C1 segment of cervical spinal cord (tissue), 14 donors: ENCODE measurements at regions not wholly inside any gene's neighbourhood (a gene's known extent, or its start where the extent isn't known, plus 50 kb on each side); places are given as distances from the start of the nearest gene placed in this dataset.
"Not testable (repeated sequence)": the region's sequence is repeated elsewhere in the genome, so short reads cannot be mapped to it uniquely, and the experiment has no call there.

ENCODE experiments used
- DNase-seq, 14 donors: peaks; one replicate each; lab custom pipeline; 2025; lab: John Stamatoyannopoulos, UW

DNA sequence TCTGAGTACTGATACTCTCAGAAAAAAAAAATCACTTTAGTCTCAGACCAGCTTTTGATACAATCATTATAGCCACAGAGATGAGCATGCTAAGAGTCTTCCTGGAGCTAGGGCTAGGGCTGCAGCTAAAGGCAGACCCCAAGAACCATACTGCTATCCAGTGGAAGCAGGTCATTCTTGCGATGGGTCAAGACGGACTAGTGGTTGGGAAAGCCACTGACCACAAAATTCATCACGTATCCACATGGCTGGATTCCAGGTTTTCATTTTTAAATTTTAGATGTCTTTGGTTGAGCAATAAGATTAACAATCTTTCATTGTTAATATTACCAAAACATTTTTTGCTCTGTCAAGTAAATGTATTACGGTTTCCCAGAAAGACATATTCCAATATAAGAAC is 598.1 kb downstream of the DNAH5 start:
- DNase-seq: no peak

- DNase-seq: no peak
These were observed 605.4 kb downstream of the DNAH5 start for GRCh38 chr5:13339093-13339492.

- DNase-seq: not testable (repeated sequence)
These were observed 609.5 kb downstream of the DNAH5 start for GRCh38 chr5:13335026-13335425.

DNA sequence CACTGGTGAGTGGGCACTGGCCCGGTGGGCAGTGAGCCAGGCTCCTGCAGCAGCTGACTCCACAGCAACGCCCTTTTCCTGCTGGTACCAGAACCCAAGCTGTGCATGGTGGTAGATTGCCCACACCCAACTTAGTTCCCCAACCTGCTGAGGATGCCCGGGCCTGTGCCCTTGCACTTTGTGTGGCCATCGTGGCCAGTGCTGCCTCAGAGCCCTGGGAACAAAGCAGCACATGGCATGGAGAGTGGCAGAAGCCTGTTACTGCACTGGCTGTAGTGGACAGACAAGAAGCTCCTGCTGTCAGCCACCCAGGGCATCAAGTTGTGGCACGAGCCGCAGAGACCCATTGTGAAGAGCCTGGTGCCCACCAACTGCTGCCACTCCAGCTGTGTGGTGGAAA is 612.9 kb downstream of the DNAH5 start:
- DNase-seq: no peak

DNA sequence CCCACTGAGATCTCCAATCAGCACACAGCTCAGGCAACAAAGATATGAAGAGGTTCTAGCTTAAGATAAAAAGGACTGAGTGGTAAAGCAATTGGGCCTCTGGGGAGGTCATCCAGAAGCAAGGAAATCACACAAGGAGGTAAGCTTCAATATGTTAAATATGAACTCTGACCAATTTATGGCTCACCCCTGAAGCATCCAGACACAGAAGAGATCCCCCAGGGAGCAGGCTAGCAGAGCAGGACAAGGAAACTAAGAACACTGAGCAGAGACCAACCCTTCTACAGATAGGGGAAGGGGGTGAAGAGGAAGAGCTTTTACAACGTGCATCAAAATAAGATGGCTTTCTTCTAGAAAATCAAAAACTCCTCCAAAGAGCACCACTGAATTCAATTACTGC is 616.2 kb downstream of the DNAH5 start:
- no peak for DNase-seq

DNA sequence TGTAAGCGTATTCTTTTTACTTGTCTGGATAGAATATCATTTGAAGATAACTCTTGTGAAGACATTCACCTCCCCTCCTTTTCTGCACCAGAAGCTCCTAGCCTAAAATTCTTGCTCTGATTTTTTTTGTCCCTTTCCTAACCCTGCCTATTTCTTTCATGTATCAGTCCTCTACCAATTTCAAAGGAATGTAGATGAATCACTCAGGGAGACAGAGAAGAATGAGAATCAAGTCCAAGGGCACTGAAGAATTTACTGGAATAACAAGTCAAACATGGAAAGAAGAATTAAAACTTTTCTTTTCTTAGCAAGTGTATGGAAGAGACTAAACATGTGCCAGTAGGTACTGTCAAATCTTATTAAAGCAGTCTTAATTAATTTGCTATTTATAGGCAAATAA is 618.7 kb downstream of the DNAH5 start:
- DNase-seq: no peak

- no peak for DNase-seq
These were observed 621.7 kb downstream of the DNAH5 start for GRCh38 chr5:13322769-13323168.

DNA sequence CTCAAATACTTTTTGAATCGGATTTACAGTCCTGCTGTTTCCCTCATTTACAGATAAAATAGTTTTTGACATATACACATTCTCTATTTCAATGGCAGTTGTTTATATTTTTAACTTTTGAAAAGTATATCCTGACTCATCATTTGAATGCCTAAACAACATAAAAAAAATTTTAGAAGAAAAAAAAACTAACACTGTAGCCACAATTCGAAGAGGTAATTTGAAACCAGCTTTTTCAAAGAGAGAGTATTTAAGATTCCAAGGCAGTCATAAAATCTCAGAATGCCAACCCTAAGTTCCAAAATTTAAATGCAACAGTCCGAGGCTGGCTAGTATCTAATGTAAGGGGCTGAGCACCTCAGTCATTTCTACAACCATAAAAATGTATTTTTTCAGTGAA is 626.8 kb downstream of the DNAH5 start:
- DNase-seq: no peak

DNA sequence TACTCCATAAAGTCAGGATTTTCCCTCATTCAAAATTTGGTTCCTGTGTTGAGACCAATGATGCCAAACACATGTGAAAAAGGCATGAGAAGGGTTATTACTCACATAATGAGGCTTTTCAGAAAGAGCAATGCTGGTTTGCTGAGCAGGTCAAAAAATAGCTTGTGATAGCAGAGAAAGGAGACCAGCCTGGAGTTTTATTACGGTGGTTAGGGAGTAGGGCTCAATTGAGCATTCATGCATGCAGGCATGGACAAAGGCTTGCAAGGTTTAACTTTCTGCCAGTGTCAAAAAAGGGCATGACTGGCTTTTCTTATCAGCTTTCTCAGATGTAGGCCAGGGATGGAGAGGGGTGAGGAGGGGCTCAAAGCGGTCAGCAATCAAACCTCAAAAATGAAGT is 628.3 kb downstream of the DNAH5 start:
- DNase-seq: no peak

- DNase-seq: no peak
These were observed 637.0 kb downstream of the DNAH5 start for GRCh38 chr5:13307480-13307879.

DNA sequence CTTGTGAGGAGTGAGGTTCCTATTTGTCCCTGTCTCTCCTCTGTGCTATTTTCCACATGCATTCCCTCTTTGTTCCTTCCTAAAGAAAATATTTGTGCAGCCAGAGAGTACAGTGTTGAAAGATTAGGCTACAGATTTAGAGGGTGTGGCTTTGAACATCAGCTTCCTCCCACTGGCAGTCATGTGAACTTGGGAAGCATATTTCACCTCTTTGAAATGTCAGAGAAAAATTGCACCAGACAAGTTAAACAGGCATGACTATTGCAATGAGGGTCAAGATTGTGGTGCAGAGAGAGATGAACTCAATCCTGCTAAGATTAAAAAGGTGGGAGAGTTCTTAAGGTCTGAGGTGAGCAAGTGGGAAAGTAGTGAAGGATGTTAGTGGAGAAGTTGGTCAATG is 641.0 kb downstream of the DNAH5 start:
- no peak for DNase-seq

GRCh38 chr5:13278811-13279210 is 665.7 kb downstream of the DNAH5 start:
- no peak for DNase-seq

- no peak for DNase-seq
These were observed 666.3 kb downstream of the DNAH5 start for GRCh38 chr5:13278148-13278547.

DNA sequence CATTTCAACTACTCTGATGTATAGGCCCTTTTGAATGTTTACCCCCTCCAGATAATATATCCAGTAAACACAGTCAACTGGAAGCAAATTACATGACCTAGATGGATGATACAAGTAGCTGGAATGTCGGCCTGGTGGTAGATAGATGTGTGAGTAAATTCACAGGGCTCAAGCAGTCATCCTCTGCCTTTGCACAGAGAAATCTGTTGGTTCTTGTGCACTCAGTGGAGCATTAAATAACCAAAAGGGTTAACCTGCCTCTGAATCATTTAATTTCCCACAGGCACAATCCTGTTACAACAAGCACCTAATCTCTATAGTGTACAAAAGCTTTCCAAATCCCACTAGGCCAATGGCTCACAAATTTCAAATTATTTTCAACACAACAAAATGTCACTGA is 668.3 kb downstream of the DNAH5 start:
- no peak for DNase-seq

- DNase-seq: no peak
These were observed 680.8 kb downstream of the DNAH5 start for GRCh38 chr5:13263701-13264100.

DNA sequence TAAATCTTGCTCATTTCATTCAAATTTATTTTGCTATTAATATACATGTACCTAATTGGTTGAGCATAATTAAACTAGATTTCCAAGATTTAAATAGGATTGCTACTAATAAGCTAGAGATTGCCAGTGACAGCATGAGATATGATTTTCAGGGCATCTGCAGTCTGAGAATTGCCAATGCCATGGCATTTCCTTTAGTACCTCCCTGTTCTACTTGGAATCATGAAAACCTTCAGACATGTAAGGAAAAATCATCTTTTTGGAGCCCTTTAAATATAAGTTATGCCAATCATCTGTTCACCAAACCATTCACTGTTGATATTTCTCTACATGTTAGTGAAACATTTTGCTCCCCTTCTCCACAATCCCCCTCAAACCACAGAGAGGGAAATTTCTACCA is 691.4 kb downstream of the DNAH5 start:
- no peak for DNase-seq

DNA sequence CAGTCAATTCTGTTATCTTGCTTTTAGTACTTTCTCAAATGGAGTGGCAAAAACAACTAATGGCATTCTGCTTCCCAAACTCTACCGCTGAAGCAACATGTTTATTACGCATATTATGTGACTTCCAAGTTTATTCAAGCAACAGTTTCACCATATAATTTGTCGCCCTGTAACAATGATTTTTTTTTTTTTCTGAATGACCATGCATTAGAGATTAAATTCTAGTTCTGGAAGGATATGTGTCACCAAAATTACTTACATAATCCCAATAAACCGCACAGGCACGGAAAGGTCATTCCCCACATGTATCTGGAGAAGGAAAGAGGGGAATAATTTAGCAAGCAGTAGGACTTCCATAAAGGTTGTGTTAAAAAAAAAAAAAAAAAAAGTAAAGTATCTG is 691.8 kb downstream of the DNAH5 start:
- DNase-seq: no peak

DNA sequence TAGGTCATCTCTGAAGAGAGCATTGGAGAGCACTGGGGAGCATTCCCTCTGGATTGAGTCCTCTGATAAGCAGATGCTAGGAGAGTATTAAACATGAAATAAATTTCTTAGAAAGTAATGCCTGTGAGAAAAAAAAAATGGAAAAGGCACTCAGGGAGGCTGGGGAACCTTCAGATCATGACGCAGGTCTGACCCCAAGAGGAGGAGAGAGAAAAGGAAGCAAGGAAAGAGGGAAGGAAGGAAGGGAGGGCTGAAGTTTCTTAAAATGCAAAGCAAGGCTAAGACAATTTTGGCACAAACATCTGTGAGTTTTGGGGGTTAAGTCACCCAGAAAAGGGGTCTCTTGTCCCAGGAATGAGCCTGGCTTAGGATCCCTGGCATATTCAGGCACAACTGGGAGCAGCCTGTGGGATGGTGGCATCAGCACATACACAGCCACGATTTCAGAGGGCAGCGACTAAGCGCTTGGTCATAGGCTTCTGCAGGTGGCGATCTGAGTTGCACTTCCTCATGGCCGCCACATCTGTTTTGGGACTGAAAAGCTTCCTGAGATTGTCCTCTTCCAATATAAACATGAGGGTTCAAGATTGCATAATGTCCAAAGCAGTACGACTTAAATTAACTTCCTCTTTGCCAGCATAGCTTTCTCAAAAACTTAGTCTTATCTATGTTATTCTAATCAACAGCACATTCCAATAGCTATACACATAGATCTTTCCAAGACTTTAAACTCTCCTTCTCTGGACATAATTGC is 692.7 kb downstream of the DNAH5 start:
- peak in 5 of 14 donors; percentile 1 to 15 (median 4) for DNase-seq

DNA sequence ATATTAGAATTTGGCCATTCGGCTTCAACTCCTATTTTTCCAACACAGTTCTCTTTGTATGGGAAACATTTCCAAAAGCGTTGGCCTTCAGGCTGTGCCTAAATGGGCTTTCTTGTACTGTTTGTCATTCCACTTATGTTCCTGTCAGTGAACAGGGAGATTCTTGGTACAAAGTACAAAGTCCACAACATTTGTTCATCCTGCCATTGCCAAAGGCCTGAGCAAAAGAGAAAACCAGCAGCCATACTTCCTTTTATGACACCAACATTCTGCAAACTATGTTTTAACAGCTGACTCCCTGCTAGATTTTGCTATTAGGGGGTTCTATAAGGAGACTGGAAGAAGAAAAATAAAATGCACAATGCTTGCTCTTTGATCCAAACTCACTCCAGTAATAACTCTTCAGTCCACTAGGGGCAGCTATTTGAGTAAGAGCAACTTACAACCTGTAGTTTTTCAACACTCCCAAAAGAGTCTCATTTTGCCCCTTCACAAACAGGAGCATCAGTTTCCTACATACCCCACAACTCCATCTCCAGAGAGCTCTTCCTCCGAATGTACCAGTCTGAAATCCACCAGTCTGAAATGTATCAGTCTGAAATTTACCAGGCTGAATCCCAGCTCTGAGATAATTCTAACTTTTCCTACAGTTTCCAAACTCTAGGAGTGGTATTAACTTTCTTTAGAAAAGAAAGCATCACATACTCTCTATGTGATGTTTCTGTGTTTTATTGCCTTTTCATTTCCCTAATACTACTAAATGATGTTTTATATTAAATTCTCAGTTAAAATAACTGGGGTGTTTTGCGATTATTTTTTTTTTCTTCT is 693.8 kb downstream of the DNAH5 start:
- DNase-seq: no peak

- DNase-seq: no peak
These were observed 694.6 kb downstream of the DNAH5 start for GRCh38 chr5:13249854-13250253.

- no peak for DNase-seq
These were observed 696.2 kb downstream of the DNAH5 start for GRCh38 chr5:13248253-13248652.

- no peak for DNase-seq
These were observed 698.4 kb downstream of the DNAH5 start for GRCh38 chr5:13246053-13246452.

- DNase-seq: no peak
These were observed 700.3 kb downstream of the DNAH5 start for GRCh38 chr5:13244151-13244550.
